Activated naive CD4-positive, alpha-beta T cell (primary cell): ENCODE measurements at regions not wholly inside any gene's neighbourhood (a gene's known extent, or its start where the extent isn't known, plus 50 kb on each side); places are given as distances from the start of the nearest gene placed in this dataset.
A peak's percentile ranks its signal among the peaks of the same experiment; 100 is the strongest.
"Not testable (repeated sequence)": the region's sequence is repeated elsewhere in the genome, so short reads cannot be mapped to it uniquely, and the experiment has no call there.

Source experiments
- DNase-seq, 4 experiments: peaks; one replicate each; lab custom pipeline; 2025; lab: John Stamatoyannopoulos, UW

DNA sequence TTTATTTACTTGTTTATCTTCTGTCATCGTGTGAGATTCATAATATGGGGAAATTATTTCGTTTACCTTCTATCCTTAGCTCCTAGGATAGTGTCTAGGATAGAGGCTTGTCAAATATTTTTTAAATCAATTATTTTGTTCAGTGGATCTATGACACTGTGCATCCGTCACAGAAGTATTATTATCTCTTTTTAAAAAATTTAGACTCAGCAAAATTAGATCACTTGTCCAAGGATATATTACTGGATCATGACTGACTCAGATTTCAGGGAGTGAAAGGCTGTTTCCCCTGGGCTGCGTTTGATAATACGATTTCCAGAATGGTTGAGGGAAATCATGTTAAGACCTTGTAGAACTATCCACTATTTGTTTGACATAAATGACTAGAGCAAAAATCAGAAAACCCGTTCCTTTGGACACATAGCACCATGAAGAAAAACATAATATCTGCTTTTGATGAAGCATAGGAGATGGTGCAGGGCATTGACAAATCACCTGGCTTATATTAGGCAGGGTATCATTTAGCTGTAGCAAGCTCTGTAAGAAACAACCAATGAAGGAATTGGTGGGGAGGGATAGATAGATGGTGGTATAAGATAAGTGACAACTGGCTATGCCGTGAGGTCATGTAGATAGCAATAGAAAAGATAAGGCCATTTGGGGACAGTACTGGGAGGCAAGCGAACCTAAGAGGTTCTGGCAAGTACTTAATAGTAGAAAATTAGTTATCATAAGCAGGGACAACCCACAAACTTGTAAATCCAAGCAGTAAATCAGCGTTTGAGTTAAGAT is 465.2 kb upstream of the MAN1A1 start:
- DNase-seq, result no peak

DNA sequence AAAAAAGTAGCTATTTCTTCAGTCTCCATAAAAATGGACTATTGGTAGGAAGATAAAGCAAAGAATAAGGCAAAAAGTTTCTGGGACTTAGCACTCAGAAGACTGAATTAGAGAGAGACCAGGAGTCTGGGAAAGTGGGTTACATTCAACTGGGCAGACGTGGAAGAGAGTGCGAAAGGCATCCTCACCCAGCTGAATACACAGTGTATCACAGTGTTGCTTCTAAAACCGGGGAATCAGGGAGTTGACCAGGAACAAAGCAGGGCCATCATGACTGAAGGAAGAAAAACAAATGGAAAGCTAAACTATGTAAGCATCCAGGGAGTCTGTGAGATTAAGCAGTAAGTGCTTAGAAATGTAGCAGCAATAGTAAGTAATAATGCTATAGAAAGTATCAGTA is 452.9 kb upstream of the MAN1A1 start:
- no peak for DNase-seq

DNA sequence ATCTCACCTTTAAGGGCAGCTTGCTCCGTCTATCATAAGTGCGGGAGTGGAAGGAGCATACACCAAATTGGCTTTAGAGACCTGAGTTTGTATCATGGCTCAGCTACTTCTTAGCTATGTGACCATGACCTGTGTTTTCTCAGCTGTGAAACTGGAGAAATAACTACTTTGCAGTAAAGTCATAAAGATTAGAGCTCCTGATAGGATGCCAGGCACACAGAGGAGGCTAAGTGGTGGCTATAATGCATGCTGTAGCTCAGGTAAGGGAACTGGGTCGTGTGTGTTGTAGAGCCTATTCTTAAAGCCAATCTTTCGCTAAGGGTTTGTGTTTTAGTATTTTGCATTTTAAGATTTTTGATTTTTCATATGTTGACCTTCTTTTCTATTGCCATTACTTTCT is 451.5 kb upstream of the MAN1A1 start:
- no peak for DNase-seq

DNA sequence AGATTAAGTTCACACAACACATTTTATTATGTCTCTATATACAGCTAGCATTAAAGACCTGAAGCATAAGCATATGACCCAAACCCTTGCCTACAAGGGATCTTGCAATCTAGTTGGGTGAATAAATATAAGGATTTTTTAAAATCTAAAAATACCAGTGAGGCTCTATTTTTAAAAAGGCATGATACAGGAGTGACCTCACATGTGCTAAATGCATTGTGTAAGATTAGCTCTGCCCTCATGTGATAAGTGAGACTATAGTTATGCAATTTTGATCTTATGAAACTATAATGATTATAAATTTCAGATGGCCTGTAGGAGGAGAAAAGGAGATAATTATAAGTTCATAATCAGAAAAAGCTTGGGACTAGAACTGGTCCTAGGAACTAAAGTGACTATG is 451.0 kb upstream of the MAN1A1 start:
- DNase-seq, result no peak

GRCh38 chr6:119799596-119800509 is 450.3 kb upstream of the MAN1A1 start:
- no peak for DNase-seq

- DNase-seq, result no peak
These were observed 442.2 kb upstream of the MAN1A1 start for GRCh38 chr6:119791736-119792135.

GRCh38 chr6:119781365-119781764 is 431.8 kb upstream of the MAN1A1 start:
- DNase-seq, result no peak

DNA sequence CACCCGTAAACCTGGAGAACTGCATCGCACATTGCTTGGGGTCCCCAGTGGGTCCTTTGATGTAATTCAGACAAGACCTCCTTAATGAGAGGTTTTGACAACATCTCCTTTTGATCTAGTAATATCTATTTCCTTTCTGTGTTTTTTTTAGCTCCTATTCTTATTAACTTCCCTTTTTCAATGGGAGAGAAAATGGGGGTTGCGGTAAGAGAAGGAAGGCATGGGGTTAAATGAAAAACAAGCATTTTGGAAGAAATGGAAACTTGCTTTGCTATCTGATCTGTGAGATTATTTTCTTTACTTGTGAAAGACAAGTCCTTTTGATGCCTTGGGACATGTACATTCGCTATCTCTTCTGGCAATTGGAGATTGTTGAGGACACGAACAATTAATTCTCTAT is 418.6 kb upstream of the MAN1A1 start:
- no peak for DNase-seq

DNA sequence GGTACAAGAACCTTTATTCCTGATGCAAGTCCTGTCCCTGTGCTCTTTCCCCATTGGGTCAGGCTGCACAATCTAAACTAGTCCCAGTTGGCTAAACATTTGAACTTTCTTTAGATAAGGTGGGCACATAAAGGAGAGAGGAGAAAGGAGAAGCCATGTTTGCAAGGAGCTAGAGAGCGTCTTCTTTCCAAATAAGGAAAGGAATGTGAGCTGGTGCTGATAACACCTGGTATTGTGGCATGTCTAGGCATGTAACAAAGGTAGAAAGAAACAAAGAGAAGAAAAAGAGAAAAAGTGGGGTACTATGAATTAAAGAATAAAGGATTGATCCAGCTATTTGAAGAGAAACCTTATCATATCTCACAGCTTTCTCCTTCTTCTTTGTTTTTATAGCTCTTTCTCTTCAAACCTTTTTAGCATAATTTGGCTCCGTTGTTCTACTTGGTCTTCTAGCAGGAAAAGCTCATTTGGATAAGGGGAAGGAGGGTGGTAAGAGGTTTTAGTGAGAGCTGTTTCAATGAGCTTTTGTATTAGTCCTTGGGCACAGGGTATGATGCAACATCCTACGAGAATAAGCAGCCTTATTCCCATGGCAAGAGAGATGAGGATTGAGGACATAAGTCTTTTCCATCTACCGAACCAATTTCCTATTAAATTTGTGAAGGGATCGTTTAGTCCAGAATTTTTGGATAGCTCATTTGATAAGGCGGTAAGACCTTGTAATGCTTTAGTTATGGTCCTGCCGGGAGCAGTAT is 415.5 kb upstream of the MAN1A1 start:
- DNase-seq, result no peak

- no peak for DNase-seq
These were observed 410.5 kb upstream of the MAN1A1 start for GRCh38 chr6:119760046-119760445.

- DNase-seq, result no peak
These were observed 408.8 kb upstream of the MAN1A1 start for GRCh38 chr6:119758385-119758784.

- no peak for DNase-seq
These were observed 407.9 kb upstream of the MAN1A1 start for GRCh38 chr6:119757467-119757866.

DNA sequence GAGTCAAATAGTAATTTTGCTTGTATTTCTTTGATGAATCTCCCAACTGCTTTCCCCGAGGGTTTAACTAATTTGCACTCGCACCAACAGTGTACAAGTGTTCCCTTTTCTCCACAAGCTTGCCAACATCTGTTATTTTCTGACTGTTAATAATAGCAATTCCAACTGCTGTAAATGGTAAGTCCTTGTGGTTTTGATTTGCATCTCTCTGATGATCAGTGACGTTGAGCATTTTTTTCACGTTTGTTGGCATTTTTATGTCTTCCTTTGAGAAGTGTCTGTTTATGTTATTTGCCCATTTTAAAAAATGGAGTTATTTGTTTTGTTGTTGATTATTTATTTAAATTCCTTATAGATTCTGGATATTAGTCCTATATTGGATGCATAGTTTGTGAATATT is 399.8 kb upstream of the MAN1A1 start:
- no peak for DNase-seq

GRCh38 chr6:119748535-119748934 is 399.0 kb upstream of the MAN1A1 start:
- DNase-seq, result not testable (repeated sequence)

GRCh38 chr6:119742188-119742803 is 392.7 kb upstream of the MAN1A1 start:
- peak in 3 of 4 experiments; percentile 1 to 16 (median 16) for DNase-seq

GRCh38 chr6:119739769-119740168 is 390.2 kb upstream of the MAN1A1 start:
- no peak for DNase-seq

- no peak for DNase-seq
These were observed 388.9 kb upstream of the MAN1A1 start for GRCh38 chr6:119738425-119738824.

DNA sequence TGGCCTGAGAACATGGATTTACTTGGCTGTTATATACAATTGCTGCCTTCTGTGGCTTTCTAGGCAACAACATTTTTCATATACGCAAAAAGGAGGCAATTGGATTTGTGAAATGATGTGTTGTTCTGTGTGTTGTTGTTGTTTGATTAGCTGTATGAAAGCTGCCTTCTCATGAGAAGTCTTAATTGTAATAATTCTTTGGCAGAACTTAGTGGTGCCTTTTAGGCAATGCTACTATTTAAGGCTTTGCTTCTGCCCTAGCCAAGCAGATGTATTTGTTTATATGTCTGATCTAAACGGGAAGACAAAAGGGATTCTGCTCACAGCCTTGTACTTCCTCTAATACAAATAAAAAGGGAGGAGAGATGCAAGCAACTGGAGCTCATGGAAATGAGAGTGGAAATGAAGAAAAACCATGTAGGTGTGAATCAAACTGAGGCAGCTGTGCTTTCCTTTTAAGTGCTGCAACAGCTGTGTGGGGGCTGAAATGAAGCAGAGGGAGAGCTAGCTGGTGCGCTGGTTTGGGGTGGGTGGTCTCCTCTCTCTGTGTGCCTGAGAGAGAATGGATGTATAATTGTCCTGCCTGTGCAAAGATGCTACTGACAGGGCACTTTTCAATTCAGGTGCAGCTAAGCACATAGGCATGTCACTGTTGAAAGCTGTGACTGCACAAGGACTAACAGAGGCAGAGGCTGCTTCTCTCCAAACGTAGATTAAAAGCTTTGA is 386.9 kb upstream of the MAN1A1 start:
- no peak for DNase-seq

DNA sequence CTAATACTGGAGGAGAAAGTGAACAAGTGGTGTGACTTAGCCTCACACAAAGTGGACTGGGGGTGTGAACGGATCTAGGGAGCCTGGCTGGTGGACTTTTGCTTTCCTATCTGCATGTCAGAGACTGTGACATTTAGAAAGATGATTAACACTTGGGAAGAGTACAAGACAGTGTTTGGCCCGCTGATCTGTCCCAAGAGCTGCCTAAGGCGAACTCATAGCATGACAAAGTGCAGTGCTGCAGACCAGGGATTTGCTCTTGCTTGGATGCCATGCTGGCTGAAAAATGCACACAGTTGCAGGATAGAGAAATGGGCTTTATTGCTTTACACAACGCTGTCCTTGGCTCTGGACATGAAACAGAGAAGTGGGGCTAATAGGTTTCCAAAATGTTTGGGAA is 386.0 kb upstream of the MAN1A1 start:
- no peak for DNase-seq

DNA sequence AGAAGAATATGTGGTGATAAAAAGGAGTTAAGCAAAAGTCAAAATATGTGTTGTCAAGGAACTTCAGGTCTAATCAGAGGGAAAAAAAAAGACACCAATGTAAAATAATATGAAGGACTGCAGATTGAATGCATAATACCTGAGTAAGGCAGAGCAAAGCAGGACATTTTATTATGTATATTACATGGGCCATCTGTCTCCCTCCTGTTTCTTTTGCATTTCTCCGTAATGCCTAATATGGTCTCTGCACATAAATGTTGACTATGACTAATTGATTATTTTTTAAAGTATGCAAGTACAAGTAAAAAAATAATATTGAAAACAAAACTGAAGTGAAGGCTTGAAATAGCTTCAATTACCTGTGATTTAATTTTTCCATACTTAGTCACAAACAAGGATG is 384.7 kb upstream of the MAN1A1 start:
- DNase-seq, result no peak

DNA sequence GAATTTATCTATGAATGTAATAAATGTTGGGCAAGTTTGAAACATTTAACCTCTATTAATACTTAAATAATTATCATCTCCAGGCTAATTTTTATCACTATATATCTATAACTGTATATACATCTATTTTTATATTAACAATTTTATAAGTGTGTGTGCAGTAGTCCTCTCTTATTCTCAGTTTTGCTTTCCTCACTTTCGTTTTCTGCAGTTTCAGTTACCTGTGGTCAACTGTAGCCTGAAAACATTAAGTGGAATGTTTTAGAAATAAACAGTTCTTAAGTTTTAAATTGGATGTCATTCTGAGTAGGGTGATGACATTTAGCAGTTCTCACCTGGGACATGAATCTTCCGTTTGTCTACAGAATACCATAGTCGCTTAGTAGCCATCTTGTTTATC is 379.4 kb upstream of the MAN1A1 start:
- no peak for DNase-seq
